NCI-H2171 (cell line): ENCODE measurements at regions not wholly inside any gene's neighbourhood (a gene's known extent, or its start where the extent isn't known, plus 50 kb on each side); places are given as distances from the start of the nearest gene placed in this dataset.

ENCODE experiments used
- DNase-seq: peaks from one replicate; lab custom pipeline; 2025; lab: John Stamatoyannopoulos, UW

DNA sequence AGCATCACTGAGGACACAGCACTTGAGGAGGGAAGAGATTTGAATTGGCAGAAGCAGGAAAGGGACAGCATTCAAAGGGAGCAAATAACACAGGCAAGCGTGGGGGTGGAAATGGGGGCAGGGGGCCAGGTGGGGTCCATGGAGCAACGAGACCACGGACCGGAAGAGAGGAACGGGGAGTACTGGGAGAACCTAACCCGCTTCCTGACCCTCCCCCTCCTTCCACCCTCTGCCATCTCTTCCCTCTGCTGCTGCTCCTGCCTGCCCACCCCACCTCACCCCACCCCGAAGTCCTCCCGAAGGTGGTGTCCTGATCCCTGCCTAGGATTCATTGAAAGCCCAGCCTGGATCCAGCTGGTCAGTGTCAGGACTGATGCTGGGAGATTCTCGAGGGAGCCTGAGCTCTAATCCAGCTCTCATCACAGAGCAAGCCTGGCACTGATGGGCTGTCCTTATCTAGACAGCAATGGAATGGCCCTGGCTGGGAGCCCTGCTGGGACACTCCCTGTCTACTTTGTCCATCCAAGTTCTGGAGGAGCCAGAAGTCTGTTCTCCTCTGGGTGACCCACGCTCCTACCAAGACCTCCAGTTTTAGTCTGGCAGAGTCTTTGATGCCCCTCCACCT lies 105.0 kb downstream of the TRIM29 start:
- no peak for DNase-seq

DNA sequence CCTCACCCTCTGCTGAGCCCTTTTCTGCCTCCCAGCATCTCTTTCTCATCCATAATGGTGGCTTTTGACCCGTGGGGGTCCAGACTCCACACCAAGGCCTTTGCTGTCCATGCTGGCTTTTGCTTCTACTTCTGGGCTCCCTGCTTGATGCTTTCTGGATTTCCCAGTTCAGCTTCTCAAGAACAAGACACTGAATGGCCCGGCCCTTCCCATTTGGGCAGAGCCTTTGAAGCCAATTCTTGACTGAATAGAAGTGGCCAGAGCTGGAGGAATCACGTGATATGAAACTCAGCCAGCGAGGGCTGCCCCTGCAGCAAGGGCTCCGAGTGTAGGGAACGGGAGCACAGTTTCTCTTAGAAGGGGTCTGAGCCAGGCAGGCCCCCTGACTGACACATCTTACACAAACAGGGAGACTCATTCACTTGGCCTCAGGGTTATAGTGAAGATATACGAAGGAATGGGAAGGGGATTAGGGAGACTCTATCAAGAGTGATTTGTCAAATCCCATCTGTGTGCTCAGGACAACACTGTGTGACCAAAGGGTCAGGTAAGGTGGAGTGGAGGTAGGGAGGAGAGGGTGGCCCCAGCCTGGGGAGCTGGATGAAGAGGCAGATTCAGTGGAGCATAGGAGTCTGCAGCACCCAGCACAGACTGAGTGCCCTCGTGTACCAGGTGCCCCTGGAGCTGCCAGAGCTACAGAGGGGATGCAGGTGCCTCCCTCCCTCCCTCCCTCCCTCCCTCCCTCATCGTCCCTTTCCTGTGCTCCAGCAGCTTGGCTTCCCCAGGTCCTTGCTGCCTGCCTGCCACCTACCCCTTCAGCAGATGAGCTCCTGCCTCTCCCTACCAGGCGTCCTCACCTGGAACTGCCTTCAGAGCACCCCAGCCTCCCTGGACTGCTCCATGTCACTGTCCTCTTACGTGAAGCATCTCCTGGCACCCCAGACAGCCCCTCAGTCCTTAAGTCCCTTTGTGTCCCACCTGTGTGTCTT lies 106.0 kb downstream of the TRIM29 start:
- no peak for DNase-seq

DNA sequence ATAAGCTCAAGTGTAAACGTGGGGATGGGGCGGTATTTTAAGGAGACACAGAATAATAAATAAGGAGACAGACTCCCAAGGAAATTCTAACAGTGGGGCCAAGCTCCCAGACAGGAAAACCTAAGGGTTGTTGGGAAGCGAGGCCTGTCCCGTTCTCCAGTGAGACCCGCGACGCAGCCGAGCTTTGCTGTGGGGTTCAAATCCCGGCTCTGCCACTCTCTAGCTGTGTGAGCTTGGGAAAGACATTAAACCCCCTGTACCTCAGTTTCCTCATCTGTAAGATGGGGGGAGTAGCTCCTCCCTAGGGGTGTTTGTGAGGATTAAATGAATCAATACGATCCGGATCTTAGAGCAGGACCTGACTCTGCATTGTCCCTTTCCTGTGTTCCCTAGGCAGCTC lies 106.8 kb downstream of the TRIM29 start:
- DNase-seq = no peak

DNA sequence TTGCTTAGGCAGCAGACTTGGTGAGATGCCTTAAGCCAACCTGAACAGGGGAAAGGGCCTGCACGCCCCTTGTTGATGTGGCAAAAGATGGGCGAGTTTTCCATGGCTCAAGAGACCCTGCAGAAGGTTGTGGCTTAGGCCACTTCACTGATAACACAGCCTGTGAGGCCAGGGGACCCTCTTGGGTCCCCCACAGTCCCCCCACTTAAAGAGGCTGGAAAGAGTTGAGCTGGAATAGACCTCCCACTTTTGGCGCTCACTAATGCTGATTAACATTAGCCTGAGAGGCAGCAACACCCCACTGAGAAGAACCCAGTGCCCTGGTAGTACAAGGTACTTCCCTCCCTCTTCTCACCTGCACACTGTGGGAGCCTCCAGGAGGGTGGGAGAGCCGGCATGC lies 107.5 kb downstream of the TRIM29 start:
- no peak for DNase-seq

DNA sequence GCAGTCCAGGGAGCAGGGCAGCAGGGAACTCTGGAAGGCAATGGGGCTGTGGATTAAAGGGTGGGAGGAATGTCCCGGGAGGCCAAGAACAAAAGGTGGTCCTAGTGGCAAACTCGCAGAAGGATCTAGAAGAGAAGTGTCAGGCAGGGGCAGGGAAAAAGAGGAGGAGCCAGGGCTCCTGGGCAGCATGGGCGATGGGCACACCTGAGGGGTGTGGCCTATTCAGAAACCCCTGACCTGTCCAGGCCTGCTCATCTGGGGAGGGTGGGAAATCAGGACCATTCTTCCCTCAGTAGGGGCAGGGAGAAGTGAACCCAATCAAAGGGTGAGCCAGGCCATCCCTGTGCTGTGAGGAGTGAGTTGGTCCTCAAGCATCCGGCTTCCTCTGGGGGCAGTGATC lies 108.6 kb downstream of the TRIM29 start:
- no peak for DNase-seq

DNA sequence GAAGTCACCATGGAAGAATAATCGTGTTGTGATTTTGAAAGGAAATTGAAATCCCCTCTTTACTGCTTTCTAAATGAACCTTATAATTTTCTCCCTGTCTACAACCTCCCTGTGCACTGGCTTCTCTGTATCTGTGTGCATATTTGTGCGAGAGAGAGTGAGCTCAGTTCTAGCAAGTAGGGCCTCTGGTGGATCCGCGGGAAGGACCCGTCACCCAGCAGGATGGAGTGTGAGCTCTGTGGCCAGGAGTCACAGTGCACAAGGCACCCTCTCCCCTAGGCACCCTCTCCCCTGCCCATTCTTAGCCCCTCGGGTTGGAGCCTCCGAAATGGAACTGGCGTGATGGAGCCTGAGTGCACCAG lies 109.0 kb downstream of the TRIM29 start:
- no peak for DNase-seq

DNA sequence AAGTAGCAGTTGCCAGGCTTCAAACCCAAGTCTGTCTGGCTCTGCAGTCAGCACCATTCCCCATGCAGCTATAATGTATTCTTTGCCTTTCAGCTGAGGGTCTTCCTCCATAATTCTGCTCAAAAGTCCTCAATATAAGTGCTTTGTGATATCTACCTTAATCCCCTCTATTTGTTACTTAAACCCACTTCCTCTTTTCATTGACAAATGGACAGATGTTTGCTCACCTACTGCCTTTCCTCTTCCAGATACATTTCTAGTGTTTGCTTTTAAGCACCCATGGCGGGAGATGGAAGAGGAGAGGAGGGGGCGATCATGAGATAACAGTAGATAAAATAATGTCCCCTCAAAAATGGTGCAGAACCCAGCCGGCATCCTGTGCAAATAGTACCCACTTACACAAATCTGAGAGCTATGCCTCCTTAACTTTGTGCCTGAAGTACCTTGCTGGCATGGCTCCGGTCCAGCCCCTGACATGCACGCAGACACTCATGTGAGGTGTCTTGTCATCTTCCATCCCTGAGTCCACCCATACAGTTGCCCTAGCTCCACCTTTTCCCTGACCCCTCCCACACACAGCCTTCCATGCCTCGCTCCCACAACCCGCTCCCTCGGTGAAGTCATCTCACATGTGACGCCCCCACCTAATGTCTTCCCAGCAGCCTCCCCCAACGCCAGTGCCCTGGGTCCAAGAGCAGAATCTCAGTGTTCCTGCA lies 109.6 kb downstream of the TRIM29 start:
- DNase-seq = no peak

DNA sequence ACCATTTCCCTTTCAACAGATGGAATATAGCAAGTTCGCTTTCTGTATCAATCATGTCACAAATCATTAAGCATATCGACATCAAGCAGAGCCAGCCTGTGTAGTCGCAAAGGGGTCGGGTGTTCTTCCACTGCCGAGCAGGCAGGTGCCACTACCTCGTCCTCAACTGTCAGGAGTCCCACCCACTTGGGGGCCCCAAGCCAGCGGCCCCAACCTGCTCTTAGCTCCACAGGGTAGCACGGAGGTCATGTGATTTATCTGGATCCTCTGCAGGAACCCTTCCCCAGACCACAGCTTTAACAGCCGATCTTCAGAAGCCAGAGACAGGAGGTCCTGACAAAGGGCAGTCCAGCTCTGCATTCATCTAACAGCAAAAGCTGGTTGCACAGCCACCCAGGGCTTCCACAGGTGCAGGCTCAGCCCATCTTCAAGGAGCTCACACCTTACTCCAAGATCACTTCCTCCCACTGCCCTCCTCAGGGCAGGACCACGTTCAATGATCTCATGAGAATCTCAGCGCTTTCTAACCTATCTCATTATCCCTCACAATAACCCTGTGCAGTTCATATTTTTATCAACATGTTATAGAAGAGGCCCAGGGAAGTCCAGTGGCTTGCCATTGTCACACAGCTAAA lies 110.2 kb downstream of the TRIM29 start:
- no peak for DNase-seq

DNA sequence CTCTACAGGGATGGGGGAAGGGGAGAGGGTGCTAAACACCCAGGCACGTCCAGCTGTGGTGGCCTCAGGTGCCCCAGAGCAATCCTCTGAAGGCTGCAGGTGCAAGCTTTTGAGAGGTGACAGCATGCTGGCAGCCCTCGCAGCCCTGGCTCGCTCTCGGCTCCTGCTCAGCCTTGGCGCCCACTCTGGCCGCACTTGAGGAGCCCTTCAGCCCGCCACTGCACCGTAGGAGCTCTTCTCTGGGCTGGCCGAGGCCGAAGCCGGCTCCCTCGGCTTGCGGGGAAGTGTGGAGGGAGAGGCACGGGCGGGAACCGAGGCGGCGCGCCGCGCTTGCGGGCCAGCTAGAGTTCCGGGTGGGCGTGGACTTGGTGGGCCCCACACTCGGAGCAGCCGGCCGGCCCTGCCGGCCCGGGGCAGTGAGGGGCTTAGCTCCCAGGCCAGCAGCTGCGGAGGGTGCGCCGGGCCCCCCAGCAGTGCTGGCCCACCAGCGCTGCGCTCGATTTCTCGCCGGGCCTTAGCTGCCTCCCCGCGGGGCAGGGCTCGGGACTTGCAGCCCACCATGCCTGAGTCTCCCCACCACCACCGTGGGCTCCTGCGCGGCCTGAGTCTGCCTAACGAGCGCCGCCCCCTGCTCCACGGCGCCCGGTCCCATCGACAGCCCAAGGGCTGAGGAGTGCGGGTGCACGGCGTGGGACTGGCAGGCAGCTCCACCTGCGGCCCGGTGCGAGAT lies 112.1 kb downstream of the TRIM29 start:
- DNase-seq = no peak

DNA sequence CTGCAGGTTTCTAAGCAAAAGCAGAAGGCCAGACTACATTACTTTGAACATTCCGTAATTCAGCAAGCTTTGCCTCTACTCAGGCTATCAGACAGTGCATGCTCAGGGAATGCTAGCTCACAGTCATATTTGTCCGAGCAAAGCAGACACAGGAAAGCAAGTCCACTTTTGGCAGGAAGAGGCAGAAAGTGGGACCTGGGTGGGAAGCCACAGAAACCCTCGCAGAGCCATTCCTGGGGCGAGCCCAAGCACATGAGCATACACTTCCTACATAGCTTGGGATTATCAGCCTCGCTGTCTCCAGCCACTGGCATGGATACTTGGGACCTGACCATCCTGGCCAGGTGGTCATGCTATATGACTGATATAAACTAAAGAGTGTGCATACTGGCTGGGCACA lies 113.3 kb downstream of the TRIM29 start:
- DNase-seq = no peak

DNA sequence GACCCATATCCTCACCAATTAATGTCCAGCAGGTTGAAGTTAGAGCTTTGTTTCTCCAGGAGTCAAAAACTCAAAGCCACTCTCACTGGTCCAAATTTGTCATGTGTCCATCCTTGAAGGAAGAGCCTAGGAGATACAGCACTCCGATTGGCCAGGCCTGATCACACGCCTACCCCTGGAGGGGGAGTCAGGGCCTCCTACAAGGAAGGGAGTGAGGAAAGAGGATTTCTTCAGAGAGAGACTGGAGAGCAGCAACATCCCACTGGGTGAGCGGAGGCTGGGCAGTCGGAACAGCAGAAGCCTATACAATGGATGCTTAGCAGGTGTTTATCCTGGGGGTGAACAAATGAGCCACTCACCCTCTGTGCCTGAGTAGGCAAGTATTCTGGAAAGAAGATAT lies 113.9 kb downstream of the TRIM29 start:
- no peak for DNase-seq

DNA sequence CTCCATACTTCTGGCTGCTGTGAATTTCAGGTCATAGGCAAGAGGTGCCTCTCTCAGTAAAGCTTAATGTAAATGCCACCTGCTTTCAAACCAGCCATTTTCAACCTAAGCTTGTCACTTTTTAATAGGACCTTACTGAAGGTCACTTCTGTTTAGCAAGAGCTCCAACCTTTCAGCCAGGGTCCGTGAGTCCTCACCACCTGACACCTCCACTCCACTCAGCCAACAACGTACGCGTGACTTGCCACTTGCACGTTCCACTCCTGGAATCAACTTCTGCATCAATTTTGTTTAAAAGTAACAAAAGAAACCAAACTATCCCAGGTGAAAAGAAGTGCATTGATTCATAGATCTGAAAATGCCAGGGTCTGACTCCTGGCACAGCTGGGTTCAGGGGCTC lies 114.4 kb downstream of the TRIM29 start:
- no peak for DNase-seq

DNA sequence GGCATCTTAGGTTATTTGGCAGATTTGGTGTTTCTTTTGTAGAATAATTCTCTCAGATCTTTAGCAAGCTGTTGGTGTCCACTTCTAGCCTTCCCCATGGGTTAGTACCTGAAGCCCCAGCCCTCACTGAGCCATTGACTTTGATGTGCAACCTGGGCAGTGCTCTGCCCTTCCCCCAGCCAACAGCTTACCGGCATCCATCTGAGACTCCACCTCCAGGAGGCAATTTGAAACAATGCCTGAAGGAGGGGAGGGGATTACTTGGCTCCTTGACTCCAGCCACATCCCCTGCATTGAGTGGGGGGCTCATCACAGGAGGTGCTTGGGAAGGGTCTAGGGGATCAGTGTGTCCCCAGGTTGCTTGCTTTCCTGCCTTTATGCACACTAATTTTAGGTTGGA lies 114.8 kb downstream of the TRIM29 start:
- no peak for DNase-seq

DNA sequence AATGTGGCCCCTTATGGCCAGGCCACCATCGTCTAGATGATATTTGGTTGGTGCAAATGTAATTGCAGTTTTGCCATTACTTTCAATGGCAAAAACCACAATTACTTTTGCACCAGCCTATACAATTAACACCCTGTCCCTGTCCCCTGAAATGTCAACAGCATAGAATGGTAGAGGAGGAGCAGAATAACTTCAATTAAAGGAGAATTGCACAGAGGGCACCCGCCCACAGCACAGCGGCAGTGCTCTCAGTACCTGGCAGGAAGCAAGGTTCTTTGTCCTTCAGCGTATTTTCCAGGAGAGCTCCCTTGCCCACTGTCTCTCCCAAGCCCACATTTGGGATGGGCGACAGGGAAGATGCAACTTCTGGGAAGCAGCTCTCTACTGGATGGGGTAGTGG lies 115.3 kb downstream of the TRIM29 start:
- DNase-seq = no peak

DNA sequence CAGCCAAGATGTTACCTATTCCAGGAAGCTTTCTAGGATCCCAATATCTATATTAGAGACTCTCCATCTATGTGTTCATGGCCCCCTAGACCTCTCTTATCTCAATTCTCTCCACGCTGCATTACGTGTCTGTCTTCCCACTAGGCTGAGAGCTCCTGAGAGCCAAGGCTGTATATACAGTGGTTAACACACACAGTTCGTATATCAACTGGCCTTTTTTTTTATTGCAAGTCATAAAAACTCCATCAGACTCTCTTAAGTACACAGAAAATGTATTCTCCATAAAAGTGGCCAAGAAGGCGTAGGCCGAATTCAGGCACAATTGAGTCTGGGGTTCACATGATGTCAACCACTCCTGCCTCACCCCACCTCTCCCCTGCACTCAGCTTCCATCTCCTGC lies 115.9 kb downstream of the TRIM29 start:
- DNase-seq = no peak

DNA sequence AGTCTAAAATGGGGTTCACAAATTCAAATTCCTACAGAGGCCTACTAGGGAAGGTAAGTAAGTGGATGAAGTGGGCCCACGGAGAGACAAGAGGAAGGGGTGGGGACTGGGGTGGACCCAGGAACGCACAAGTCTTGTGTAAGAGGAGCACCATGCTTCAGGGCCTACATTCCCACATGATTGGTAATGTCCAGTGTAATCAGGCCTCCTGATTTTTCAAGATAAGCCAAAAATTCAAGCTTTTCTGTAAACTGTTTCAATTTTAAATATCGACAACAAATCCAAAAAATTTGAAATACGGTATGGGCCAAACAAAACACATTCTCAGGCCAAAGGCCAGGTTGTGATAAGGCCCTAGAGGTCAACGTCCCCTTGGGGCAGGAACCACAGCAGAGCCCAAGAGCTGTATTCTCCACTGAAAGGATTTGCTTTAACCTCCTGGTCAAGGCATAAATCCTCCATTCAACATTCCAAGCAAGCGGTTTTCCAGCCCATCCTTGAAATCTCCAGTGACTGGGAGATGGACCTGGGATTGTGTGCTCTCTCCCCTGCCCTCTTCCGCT lies 116.4 kb downstream of the TRIM29 start:
- DNase-seq = no peak

DNA sequence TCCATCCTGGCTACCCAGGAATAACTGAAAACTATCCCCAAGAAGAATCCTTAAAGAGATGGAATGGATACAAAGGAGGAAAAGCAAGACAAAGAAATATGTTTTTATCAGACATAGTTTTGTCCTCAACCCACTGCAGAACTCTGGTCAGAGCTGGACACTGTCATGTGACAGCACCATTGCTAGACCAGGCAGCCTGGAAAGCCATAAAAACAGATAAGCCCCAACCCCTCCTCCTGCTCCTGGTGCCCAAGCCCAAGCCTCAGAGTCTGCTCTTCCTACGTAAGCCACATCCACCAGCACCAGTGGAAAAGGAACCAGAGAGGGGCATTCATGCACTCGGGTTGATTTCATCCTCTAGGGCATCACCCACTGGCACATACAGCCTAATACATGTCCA lies 116.9 kb downstream of the TRIM29 start:
- no peak for DNase-seq

DNA sequence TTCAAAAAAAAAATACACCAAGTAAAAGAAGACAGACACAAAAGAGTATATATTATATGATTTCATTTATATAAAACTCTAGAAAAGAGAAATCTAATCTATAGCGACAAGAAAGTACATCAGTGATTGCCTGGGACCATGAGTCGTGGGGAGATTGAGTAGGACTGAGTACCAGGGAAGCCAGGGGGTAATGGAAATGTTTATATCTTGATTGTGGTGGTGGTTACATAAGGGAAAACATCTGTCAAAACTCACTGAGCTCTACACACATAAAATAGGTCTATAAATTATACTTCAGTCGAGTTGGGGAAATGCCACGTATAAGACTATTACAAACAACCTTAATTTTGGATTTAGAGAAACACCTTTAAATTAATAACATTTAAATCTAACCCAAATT lies 117.4 kb downstream of the TRIM29 start:
- DNase-seq = no peak

DNA sequence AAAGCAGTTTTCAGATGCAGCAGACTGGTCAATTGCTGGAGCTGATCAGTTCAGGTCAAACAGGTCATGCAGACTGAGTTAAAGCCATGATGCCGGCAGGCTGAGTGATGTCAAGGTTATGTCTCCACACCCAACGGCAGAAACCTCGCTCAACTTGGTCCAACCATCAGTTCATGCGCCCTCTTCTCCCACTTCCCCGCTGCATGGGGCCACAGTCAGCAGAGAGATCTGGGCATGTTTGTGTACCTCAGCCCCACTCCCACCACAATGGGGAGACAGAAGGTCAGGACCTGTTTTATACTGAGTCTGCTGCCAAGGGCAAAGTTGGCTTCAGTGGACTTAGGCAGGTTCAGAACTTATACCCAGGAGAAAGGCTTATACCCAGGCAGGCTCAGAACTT lies 118.7 kb downstream of the TRIM29 start:
- DNase-seq = no peak

DNA sequence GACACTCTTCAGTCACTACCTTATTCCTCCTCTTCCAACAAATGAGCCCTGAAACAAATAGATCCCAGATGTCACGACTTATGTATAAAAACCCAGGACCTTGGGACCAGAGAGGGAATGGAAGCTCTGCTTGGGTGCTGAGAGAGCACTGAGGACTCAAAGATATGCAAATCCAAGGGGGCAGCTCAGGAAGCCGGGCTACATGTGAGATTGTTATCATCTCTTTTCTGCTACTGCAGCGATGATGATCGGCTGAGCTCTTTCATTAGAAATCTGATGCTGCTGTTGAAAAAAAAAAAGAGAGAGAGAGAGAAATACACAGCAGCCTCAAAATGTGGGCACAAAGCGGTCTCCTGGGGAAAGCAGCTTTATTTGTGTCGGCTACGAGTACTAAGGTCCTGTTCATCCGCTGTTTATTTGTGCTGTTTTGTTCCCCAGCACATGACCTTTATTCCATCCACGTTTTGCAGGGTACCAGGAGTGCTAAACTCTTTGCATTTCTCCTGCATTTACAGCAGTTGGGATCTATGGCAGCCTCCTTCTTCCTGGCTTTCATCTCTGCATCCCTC lies 120.2 kb downstream of the TRIM29 start:
- peak; percentile 51 for DNase-seq
